Erythroblast (primary cell): ENCODE measurements at regions not wholly inside any gene's neighbourhood (a gene's known extent, or its start where the extent isn't known, plus 50 kb on each side); places are given as distances from the start of the nearest gene placed in this dataset.

ENCODE experiments used
- GATA1 ChIP-seq: IDR thresholded peaks from 2 replicates; pipeline ENCODE4 v1.6.1; 2011; ENCODE audit warnings: low read depth, mild to moderate bottlenecking, control low read depth, low read length, moderate library complexity
- POLR2A ChIP-seq: IDR thresholded peaks from 2 replicates; pipeline ENCODE4 v1.6.1; 2011; ENCODE audit warnings: mild to moderate bottlenecking, low read length

GRCh38 chr1:14009582-14009981, 309.6 kb downstream of the PRDM2 start:
- TF ChIP-seq POLR2A (no peak), GATA1 (no peak)
